ENCODE measurements at regions not wholly inside any gene's neighbourhood (a gene's known extent, or its start where the extent isn't known, plus 50 kb on each side); places are given as distances from the start of the nearest gene placed in this dataset.

- no peak for FAIRE-seq
Observed at GRCh38 chr6:144986271-144986670, 701.1 kb downstream of the UTRN start.

GRCh38 chr6:144989319-144990107, 704.4 kb downstream of the UTRN start:
- Histone ChIP-seq H3K27me3 (no peaks in the 10 kb centered on the region), H3K4me1 (peaks cover 0 to 16% (median 0%) of the 10 kb centered on the region in 3 donors), H3K9me3 (no peaks in the 10 kb centered on the region), H3K36me3 (no peaks in the 10 kb centered on the region), H3K4me3 (no peak overlapping the region), H3K27ac (peak overlapping the region in 1 of 4 donors; percentile 13)
- 55 to 58% methylated on average over 5 of the region's 5 CpGs for WGBS, 2 donors
- no peak for FAIRE-seq
- intact Hi-C loops (cut with DNase I), result no loop called here
- TF ChIP-seq CTCF (IDR thresholded peaks at IDR 0.05), result no peak
- ATAC-seq, result peak; percentile 53 to 89 (median 76)
- DNase-seq, result no peak

More at GRCh38 chr6:144986271-144986670, 701.1 kb downstream of the UTRN start:
- Histone ChIP-seq H3K4me3 (no peak overlapping the region), H3K27ac (no peak overlapping the region), H3K27me3 (no peaks in the 10 kb centered on the region), H3K9me3 (no peaks in the 10 kb centered on the region), H3K4me1 (peaks cover 0 to 16% (median 0%) of the 10 kb centered on the region in 3 donors), H3K36me3 (no peaks in the 10 kb centered on the region)
- TF ChIP-seq CTCF (IDR thresholded peaks at IDR 0.05), result no peak
- ATAC-seq, result no peak
- intact Hi-C loops (cut with DNase I), result no loop called here
- DNase-seq, result no peak
- WGBS, 2 donors, result 95 to 96% methylated on average over 2 of the region's 2 CpGs

GRCh38 chr6:144990784-144991183, 705.6 kb downstream of the UTRN start:
- DNase-seq (no peak), FAIRE-seq (no peak), ATAC-seq (peak in 2 of 4 donors; percentile 35 to 49)
- WGBS, 2 donors, result 32% methylated on average over 3 of the region's 3 CpGs
- Histone ChIP-seq H3K9me3 (no peaks in the 10 kb centered on the region), H3K4me1 (peaks cover 0 to 16% (median 0%) of the 10 kb centered on the region in 3 donors), H3K27me3 (no peaks in the 10 kb centered on the region), H3K36me3 (no peaks in the 10 kb centered on the region), H3K27ac (no peak overlapping the region), H3K4me3 (no peak overlapping the region)
- TF ChIP-seq CTCF (IDR thresholded peaks at IDR 0.05), result no peak
- intact Hi-C loops (cut with DNase I), result no loop called here

GRCh38 chr6:144993870-144994269, 708.7 kb downstream of the UTRN start:
- H3K9me3 ChIP-seq, result no peaks in the 10 kb centered on the region
- no peak overlapping the region for H3K27ac ChIP-seq
- intact Hi-C loops (cut with DNase I), result no loop called here
- no peak overlapping the region for H3K4me3 ChIP-seq
- WGBS, 2 donors, result 89 to 91% methylated on average over 3 of the region's 3 CpGs
- peaks cover 0 to 15% (median 0%) of the 10 kb centered on the region in 3 donors for H3K4me1 ChIP-seq
- FAIRE-seq (no peak), DNase-seq (no peak), ATAC-seq (no peak)
- no peaks in the 10 kb centered on the region for H3K36me3 ChIP-seq
- no peaks in the 10 kb centered on the region for H3K27me3 ChIP-seq
- no peak for TF ChIP-seq CTCF (IDR thresholded peaks at IDR 0.05)

GRCh38 chr6:144997996-144998395, 712.9 kb downstream of the UTRN start:
- no peaks in the 10 kb centered on the region for H3K27me3 ChIP-seq
- H3K9me3 ChIP-seq, result no peaks in the 10 kb centered on the region
- no peaks in the 10 kb centered on the region for H3K4me1 ChIP-seq
- FAIRE-seq, result no peak
- intact Hi-C loops (cut with DNase I), result no loop called here
- H3K27ac ChIP-seq, result no peak overlapping the region
- no peak for ATAC-seq
- no peaks in the 10 kb centered on the region for H3K36me3 ChIP-seq
- no peak for DNase-seq
- no peak for TF ChIP-seq CTCF (IDR thresholded peaks at IDR 0.05)
- H3K4me3 ChIP-seq, result no peak overlapping the region
- WGBS, 2 donors, result 87 to 89% methylated on average over 3 of the region's 3 CpGs
